RWPE1 (cell line): ENCODE measurements at regions not wholly inside any gene's neighbourhood (a gene's known extent, or its start where the extent isn't known, plus 50 kb on each side); places are given as distances from the start of the nearest gene placed in this dataset.

Source experiments
- CTCF ChIA-PET: fragments of 350-600 bp; sonication (Branson Sonifier 250); formaldehyde crosslinking; extraction: SDS; loops from one replicate; lab custom pipeline; 2021; lab: Yijun Ruan, JAX
- POLR2A ChIA-PET: fragments of 400-600 bp; formaldehyde crosslinking; extraction: SDS; loops from one replicate; lab custom pipeline; 2020; ENCODE audit warnings: antibody characterized with exemption; ENCODE audit not compliant: low non-redundant PET; lab: Yijun Ruan, JAX
- DNase-seq: peaks from one replicate; pipeline ENCODE4 v3.0.0; 2012; ENCODE audit warnings: low spot score
- H3K27ac ChIP-seq: fragments of 450-650 bp; 2 replicates; pipeline ENCODE4 v1.5.1; 2017
- CTCF ChIP-seq: fragments of 450-650 bp; conservative IDR thresholded peaks from 2 replicates; pipeline ENCODE4 v1.5.1; 2017; ENCODE audit warnings: low read depth, mild to moderate bottlenecking

- CTCF ChIA-PET = interaction anchor here (0.6 kb wide), 1 partner anchor 34 kb away, joined by 4 read pairs; no protein-coding TSS in a partner anchor
- DNase-seq = no peak
- TF ChIP-seq CTCF = no peak
- POLR2A ChIA-PET = no interaction called here
- H3K27ac ChIP-seq = no peak overlapping the region
These were observed 169.7 kb upstream of the OTX2 start for GRCh38 chr14:56979936-56980335.

GRCh38 chr14:56976211-56976610 lies 165.9 kb upstream of the OTX2 start:
- H3K27ac ChIP-seq = no peak overlapping the region
- DNase-seq = no peak
- POLR2A ChIA-PET = no interaction called here
- no peak for TF ChIP-seq CTCF
- CTCF ChIA-PET = interaction anchor here (0.6 kb wide), 1 partner anchor 419 kb away, joined by 3 read pairs; no protein-coding TSS in a partner anchor

- CTCF ChIA-PET = no interaction called here
- no peak for TF ChIP-seq CTCF
- no peak overlapping the region for H3K27ac ChIP-seq
- no peak for DNase-seq
- POLR2A ChIA-PET = no interaction called here
These were observed 165.2 kb upstream of the OTX2 start for GRCh38 chr14:56975521-56975920.

- POLR2A ChIA-PET = no interaction called here
- CTCF ChIA-PET = no interaction called here
These were observed 162.7 kb upstream of the OTX2 start for GRCh38 chr14:56972948-56973347.

GRCh38 chr14:56964895-56965294 lies 154.6 kb upstream of the OTX2 start:
- CTCF ChIA-PET = no interaction called here
- POLR2A ChIA-PET = no interaction called here

More at GRCh38 chr14:56972948-56973347, 162.7 kb upstream of the OTX2 start:
- no peak for TF ChIP-seq CTCF
- no peak overlapping the region for H3K27ac ChIP-seq
- no peak for DNase-seq

GRCh38 chr14:56963381-56963780 lies 153.1 kb upstream of the OTX2 start:
- POLR2A ChIA-PET = no interaction called here

More at GRCh38 chr14:56964895-56965294, 154.6 kb upstream of the OTX2 start:
- no peak for TF ChIP-seq CTCF
- H3K27ac ChIP-seq = no peak overlapping the region
- DNase-seq = no peak

More at GRCh38 chr14:56963381-56963780, 153.1 kb upstream of the OTX2 start:
- CTCF ChIA-PET = no interaction called here
- no peak overlapping the region for H3K27ac ChIP-seq
- TF ChIP-seq CTCF = no peak
- DNase-seq = no peak
